Fibroblast of pulmonary artery (primary cell): ENCODE measurements at regions not wholly inside any gene's neighbourhood (a gene's known extent, or its start where the extent isn't known, plus 50 kb on each side); places are given as distances from the start of the nearest gene placed in this dataset.

ENCODE experiments used
- DNase-seq: peaks from one replicate; pipeline ENCODE4 v3.0.0-alpha.2; 2010; ENCODE audit warnings: low read depth
- H3K4me3 ChIP-seq: replicated peaks from 2 replicates; pipeline ENCODE4 v1.5.1; 2011; ENCODE audit warnings: low read depth, mild to moderate bottlenecking, control low read depth, low read length, moderate library complexity
- CTCF ChIP-seq: IDR thresholded peaks from 2 replicates; pipeline ENCODE4 v1.5.1; 2011; ENCODE audit warnings: mild to moderate bottlenecking, control low read depth, low read length, inconsistent platforms; ENCODE audit errors: missing control alignments

- H3K4me3 ChIP-seq = no peak overlapping the region
- DNase-seq = no peak
- TF ChIP-seq CTCF = no peak
Observed at GRCh38 chr16:6192532-6192931, 1094.9 kb upstream of the EEF2KMT start.

GRCh38 chr16:6190776-6191175 lies 1093.2 kb upstream of the EEF2KMT start:
- no peak for DNase-seq
- TF ChIP-seq CTCF = no peak
- no peak overlapping the region for H3K4me3 ChIP-seq

GRCh38 chr16:6189216-6189615 lies 1091.6 kb upstream of the EEF2KMT start:
- DNase-seq = no peak
- H3K4me3 ChIP-seq = no peak overlapping the region
- no peak for TF ChIP-seq CTCF

- no peak for DNase-seq
- H3K4me3 ChIP-seq = no peak overlapping the region
- TF ChIP-seq CTCF = no peak
Observed at GRCh38 chr16:6177616-6178180, 1080.1 kb upstream of the EEF2KMT start.

- no peak for DNase-seq
- H3K4me3 ChIP-seq = no peak overlapping the region
- TF ChIP-seq CTCF = no peak
Observed at GRCh38 chr16:6170022-6170421, 1072.4 kb upstream of the EEF2KMT start.

GRCh38 chr16:6165330-6165979 lies 1067.9 kb upstream of the EEF2KMT start:
- no peak for DNase-seq
- no peak overlapping the region for H3K4me3 ChIP-seq
- no peak for TF ChIP-seq CTCF

- no peak for TF ChIP-seq CTCF
- DNase-seq = no peak
Observed at GRCh38 chr16:6160871-6161270, 1063.3 kb upstream of the EEF2KMT start.

More at GRCh38 chr16:6160871-6161270, 1063.3 kb upstream of the EEF2KMT start:
- no peak overlapping the region for H3K4me3 ChIP-seq
